Astrocyte (in vitro differentiated cells and primary cell): ENCODE measurements at regions not wholly inside any gene's neighbourhood (a gene's known extent, or its start where the extent isn't known, plus 50 kb on each side); places are given as distances from the start of the nearest gene placed in this dataset.

Source experiments
- CTCF ChIP-seq: IDR thresholded peaks from 2 replicates; pipeline ENCODE4 v1.5.1; 2011; ENCODE audit warnings: low read depth, mild to moderate bottlenecking, inconsistent platforms, low read length, moderate library complexity; ENCODE audit not compliant: insufficient read depth
- EZH2 ChIP-seq: IDR thresholded peaks from 2 replicates; pipeline ENCODE4 v1.6.1; 2012; ENCODE audit warnings: mild to moderate bottlenecking, low read length, inconsistent platforms; ENCODE audit not compliant: insufficient read depth

- no peak for TF ChIP-seq CTCF
- no peak for TF ChIP-seq EZH2
Measured at GRCh38 chr6:103455275-103455674, 1404.4 kb downstream of the HACE1 start.
